Smooth muscle cell (in vitro differentiated cells): ENCODE measurements at regions not wholly inside any gene's neighbourhood (a gene's known extent, or its start where the extent isn't known, plus 50 kb on each side); places are given as distances from the start of the nearest gene placed in this dataset.

Experiments used
- DNase-seq: peaks from one replicate; lab custom pipeline; 2025; ENCODE audit not compliant: unreplicated experiment; lab: John Stamatoyannopoulos, UW
- H2AFZ ChIP-seq: fragments of 200-600 bp; sonication (generic); 2 replicates; pipeline ENCODE4 v1.6.0; 2016; ENCODE audit warnings: antibody characterized with exemption, low read depth, mild to moderate bottlenecking
- H3F3A ChIP-seq: fragments of 200-600 bp; sonication (generic); 2 replicates; pipeline ENCODE4 v1.6.0; 2017; ENCODE audit warnings: antibody characterized with exemption, low read depth
- H3K27ac ChIP-seq: fragments of 200-600 bp; sonication (generic); 2 replicates; pipeline ENCODE4 v1.5.1; 2016; ENCODE audit warnings: low read depth, mild to moderate bottlenecking
- H3K27me3 ChIP-seq: fragments of 200-600 bp; sonication (generic); 2 replicates; pipeline ENCODE4 v1.6.1; 2016; ENCODE audit warnings: low read depth, mild to moderate bottlenecking
- H3K36me3 ChIP-seq: fragments of 200-600 bp; sonication (generic); 2 replicates; pipeline ENCODE4 v1.5.1; 2016; ENCODE audit warnings: low read depth
- H3K4me1 ChIP-seq: fragments of 200-600 bp; sonication (generic); 2 replicates; pipeline ENCODE4 v1.5.1; 2016; ENCODE audit warnings: low read depth
- H3K4me2 ChIP-seq: fragments of 200-600 bp; sonication (generic); 2 replicates; pipeline ENCODE4 v1.6.0; 2016; ENCODE audit warnings: mild to moderate bottlenecking
- H3K4me3 ChIP-seq: fragments of 200-600 bp; sonication (generic); 2 replicates; pipeline ENCODE4 v1.5.1; 2016; ENCODE audit warnings: mild to moderate bottlenecking
- H3K79me2 ChIP-seq: fragments of 200-600 bp; sonication (generic); 2 replicates; pipeline ENCODE4 v1.6.0; 2016; ENCODE audit warnings: low read depth, mild to moderate bottlenecking
- H3K9ac ChIP-seq: fragments of 200-600 bp; sonication (generic); 2 replicates; pipeline ENCODE4 v1.6.0; 2016; ENCODE audit warnings: low read depth
- H3K9me3 ChIP-seq: fragments of 200-600 bp; sonication (generic); replicated peaks from 2 replicates; pipeline ENCODE4 v1.5.1; 2016; ENCODE audit warnings: low read depth
- H4K20me1 ChIP-seq: fragments of 200-600 bp; sonication (generic); 2 replicates; pipeline ENCODE4 v1.6.0; 2016; ENCODE audit warnings: low read depth
- CTCF ChIP-seq: fragments of 200-600 bp; sonication (generic); IDR thresholded peaks from 2 replicates; pipeline ENCODE4 v1.5.1; 2017; ENCODE audit warnings: borderline replicate concordance, mild to moderate bottlenecking, antibody characterized with exemption; ENCODE audit not compliant: insufficient read depth, poor library complexity, severe bottlenecking
- WGBS: methylation state at CpG from one replicate; pipeline ENCODE4 v1.1.7; 2016; ENCODE audit warnings: low lambda C conversion rate; 5-methylcytosine and 5-hydroxymethylcytosine counted together

GRCh38 chr5:33297760-33298216, 143.0 kb upstream of the TARS1 start:
- WGBS = 87% methylated on average over 23 of the region's 23 CpGs
- no peak overlapping the region for H3K4me2 ChIP-seq
- no peaks in the 10 kb centered on the region for H3K79me2 ChIP-seq
- no peaks in the 10 kb centered on the region for H4K20me1 ChIP-seq
- no peaks in the 10 kb centered on the region for H3K9me3 ChIP-seq
- H2AFZ ChIP-seq = no peak overlapping the region
- H3K36me3 ChIP-seq = no peaks in the 10 kb centered on the region
- H3K4me3 ChIP-seq = no peak overlapping the region
- peaks cover 29% of the 10 kb centered on the region for H3K4me1 ChIP-seq
- no peak overlapping the region for H3K9ac ChIP-seq
- no peak for DNase-seq
- H3K27me3 ChIP-seq = no peaks in the 10 kb centered on the region
- no peaks in the 10 kb centered on the region for H3F3A ChIP-seq
- H3K27ac ChIP-seq = no peak overlapping the region
- peak; percentile 25 for TF ChIP-seq CTCF

GRCh38 chr5:33299621-33300208, 141.1 kb upstream of the TARS1 start:
- H3K9me3 ChIP-seq = no peaks in the 10 kb centered on the region
- no peak overlapping the region for H2AFZ ChIP-seq
- H3K27ac ChIP-seq = peak overlapping the region; percentile 16
- no peak overlapping the region for H3K9ac ChIP-seq
- no peaks in the 10 kb centered on the region for H3K36me3 ChIP-seq
- peak overlapping the region; percentile 61 for H3K4me2 ChIP-seq
- DNase-seq = no peak
- peak; percentile 32 for TF ChIP-seq CTCF
- H4K20me1 ChIP-seq = no peaks in the 10 kb centered on the region
- 12% methylated on average over 5 of the region's 5 CpGs for WGBS
- no peaks in the 10 kb centered on the region for H3F3A ChIP-seq
- H3K4me1 ChIP-seq = peaks cover 20% of the 10 kb centered on the region
- H3K79me2 ChIP-seq = no peaks in the 10 kb centered on the region
- H3K4me3 ChIP-seq = no peak overlapping the region
- no peaks in the 10 kb centered on the region for H3K27me3 ChIP-seq

- Histone ChIP-seq H2AFZ (no peak overlapping the region), H3K27ac (peak overlapping the region; percentile 16)
These were observed 140.5 kb upstream of the TARS1 start for GRCh38 chr5:33300209-33300742.

More at GRCh38 chr5:33300209-33300742, 140.5 kb upstream of the TARS1 start:
- Histone ChIP-seq H3K4me2 (peak overlapping the region; percentile 61), H3K79me2 (no peaks in the 10 kb centered on the region), H3K4me1 (peaks cover 20% of the 10 kb centered on the region), H4K20me1 (no peaks in the 10 kb centered on the region), H3K9ac (no peak overlapping the region), H3F3A (no peaks in the 10 kb centered on the region), H3K27me3 (no peaks in the 10 kb centered on the region), H3K9me3 (no peaks in the 10 kb centered on the region), H3K4me3 (no peak overlapping the region), H3K36me3 (no peaks in the 10 kb centered on the region)
- WGBS = 12% methylated on average over 3 of the region's 3 CpGs
- no peak for TF ChIP-seq CTCF
- DNase-seq = no peak
